B cell (primary cell): ENCODE measurements at regions not wholly inside any gene's neighbourhood (a gene's known extent, or its start where the extent isn't known, plus 50 kb on each side); places are given as distances from the start of the nearest gene placed in this dataset.
"Not testable (repeated sequence)": the region's sequence is repeated elsewhere in the genome, so short reads cannot be mapped to it uniquely, and the experiment has no call there.

Experiments used
- ATAC-seq: fragments of 200-7000 bp; cut with Tn5 transposase; one replicate; pipeline ENCODE4 v1.10.0; 2021; ENCODE audit warnings: low read depth, mild to moderate bottlenecking, moderate number of reproducible peaks, moderate library complexity
- CTCF ChIA-PET: fragments of 350-600 bp; sonication (Branson Sonifier 250); formaldehyde crosslinking; loops from one replicate; lab custom pipeline; 2021; ENCODE audit warnings: antibody characterized with exemption, inconsistent platforms; lab: Charles Lee
- POLR2A ChIA-PET: fragments of 350-600 bp; sonication (Branson Sonifier 250); formaldehyde crosslinking; loops from one replicate; lab custom pipeline; 2021; ENCODE audit warnings: antibody characterized with exemption; lab: Charles Lee
- DNase-seq: peaks from one replicate; pipeline ENCODE4 v3.0.0; 2013
- H2AFZ ChIP-seq: 2 replicates; pipeline ENCODE4 v1.6.1; 2012; ENCODE audit warnings: mild to moderate bottlenecking, low read depth, low read length; ENCODE audit not compliant: insufficient read depth, poor library complexity, severe bottlenecking
- H3K27ac ChIP-seq, 2 donors: 1 replicate in 1 of 2; 2 replicates in 1 of 2; pipeline ENCODE4 v1.5.1; 2012 to 2013; ENCODE audit warnings: low read length in 2 of 2, mild to moderate bottlenecking in 2 of 2, moderate library complexity in 1 of 2
- H3K27me3 ChIP-seq, 4 experiments: fragments of 200-600 bp in 1 of 4; sonication (generic) in 1 of 4; replicated peaks in 1 of 4; 1 replicate in 2 of 4; 2 replicates in 2 of 4; pipeline versions ENCODE4 v1.6.1 to v1.7.0; 2013 to 2016; ENCODE audit warnings: low read length in 3 of 4, mild to moderate bottlenecking in 2 of 4, mixed read lengths in 1 of 4, moderate library complexity in 1 of 4; ENCODE audit not compliant: insufficient read depth in 4 of 4, control insufficient read depth in 3 of 4; ENCODE audit errors: control extremely low read depth in 1 of 4
- H3K36me3 ChIP-seq, 2 experiments: replicated peaks in 1 of 2; 1 replicate in 1 of 2; 2 replicates in 1 of 2; pipeline versions ENCODE4 v1.6.1 to v1.7.1; 2013; ENCODE audit warnings: low read length in 1 of 2; ENCODE audit not compliant: insufficient read depth in 2 of 2, control insufficient read depth in 1 of 2; ENCODE audit errors: control extremely low read depth in 1 of 2, extremely low read depth in 1 of 2
- H3K4me1 ChIP-seq, 2 donors: fragments of 200-600 bp in 1 of 2; sonication (generic) in 1 of 2; 1 replicate in 1 of 2; 2 replicates in 1 of 2; pipeline versions ENCODE4 v1.5.1 to v1.6.1; 2013 to 2017; ENCODE audit warnings: low read length in 2 of 2; ENCODE audit not compliant: control insufficient read depth in 2 of 2, insufficient read depth in 2 of 2
- H3K4me2 ChIP-seq: replicated peaks from 2 replicates; pipeline ENCODE3; 2012; ENCODE audit warnings: mild to moderate bottlenecking, low read depth, low read length; ENCODE audit not compliant: poor library complexity, severe bottlenecking
- H3K4me3 ChIP-seq, 5 experiments: fragments of 200-600 bp in 1 of 5; sonication (generic) in 1 of 5; 1 replicate in 3 of 5; 2 replicates in 2 of 5; pipeline versions ENCODE4 v1.5.1 to v1.7.0; 2011 to 2016; ENCODE audit warnings: low read length in 4 of 5, mild to moderate bottlenecking in 4 of 5, low read depth in 2 of 5, control low read depth in 1 of 5, moderate library complexity in 1 of 5; ENCODE audit not compliant: insufficient read depth in 1 of 5; ENCODE audit errors: control extremely low read depth in 1 of 5, extremely low read depth in 1 of 5
- H3K79me2 ChIP-seq: fragments of 200-600 bp; sonication (generic); one replicate; pipeline ENCODE4 v1.6.0; 2016; ENCODE audit warnings: low read length; ENCODE audit not compliant: control insufficient read depth, insufficient read depth
- H3K9ac ChIP-seq: fragments of 200-600 bp; sonication (generic); 2 replicates; pipeline ENCODE4 v1.6.1; 2017; ENCODE audit warnings: mild to moderate bottlenecking, low read length, moderate library complexity
- H3K9me3 ChIP-seq, 3 donors: one replicate each; pipeline versions ENCODE4 v1.6.1 to v1.7.1; 2013; ENCODE audit warnings: low read length in 2 of 3; ENCODE audit not compliant: control insufficient read depth in 2 of 3, insufficient read depth in 1 of 3; ENCODE audit errors: control extremely low read depth in 1 of 3
- H4K20me1 ChIP-seq: 2 replicates; pipeline ENCODE4 v1.6.0; 2012; ENCODE audit warnings: mild to moderate bottlenecking, low read length; ENCODE audit not compliant: insufficient read depth, control insufficient read depth, poor library complexity, severe bottlenecking
- H3K27ac Mint-ChIP-seq: one replicate; pipeline ENCODE4 v1.8.0; 2021; ENCODE audit warnings: mixed read lengths
- H3K27me3 Mint-ChIP-seq: one replicate; pipeline ENCODE4 v1.8.0; 2021; ENCODE audit warnings: mixed read lengths
- H3K4me1 Mint-ChIP-seq: one replicate; pipeline ENCODE4 v1.8.0; 2021; ENCODE audit warnings: mixed read lengths
- H3K4me3 Mint-ChIP-seq: one replicate; pipeline ENCODE4 v1.8.0; 2021; ENCODE audit warnings: mixed read lengths
- H3K9me3 Mint-ChIP-seq: one replicate; pipeline ENCODE4 v1.8.0; 2022; ENCODE audit warnings: mixed read lengths; ENCODE audit not compliant: insufficient read depth
- WGBS: methylation state at CpG from one replicate; pipeline ENCODE4 v1.1.5; 2013; ENCODE audit warnings: missing lambda C conversion rate; ENCODE audit not compliant: insufficient coverage; 5-methylcytosine and 5-hydroxymethylcytosine counted together
- intact Hi-C: fragments of 100-400 bp; cut with micrococcal nuclease; formaldehyde crosslinking; loops from one replicate; pipeline ENCODE4 v1.10.0; 2022

- H2AFZ ChIP-seq, H3K27me3 ChIP-seq, H4K20me1 ChIP-seq, intact Hi-C loops, H3K9me3 Mint-ChIP-seq, CTCF ChIA-PET, POLR2A ChIA-PET, H3K27me3 Mint-ChIP-seq, H3K4me1 ChIP-seq, H3K9me3 ChIP-seq, H3K4me2 ChIP-seq, DNase-seq, H3K79me2 ChIP-seq, ATAC-seq, H3K9ac ChIP-seq, H3K27ac ChIP-seq, H3K4me3 Mint-ChIP-seq, H3K4me3 ChIP-seq, H3K4me1 Mint-ChIP-seq, H3K27ac Mint-ChIP-seq, H3K36me3 ChIP-seq: not testable (repeated sequence)
- no CpG with 5 or more reads among the region's 35 CpGs for WGBS
Measured at GRCh38 chr21:9812507-9812906, 708.9 kb upstream of the TPTE start.

- H3K9ac ChIP-seq, intact Hi-C loops, ATAC-seq, H3K4me2 ChIP-seq, H3K27ac ChIP-seq, H3K4me1 Mint-ChIP-seq, H3K9me3 Mint-ChIP-seq, H3K79me2 ChIP-seq, H3K4me3 ChIP-seq, POLR2A ChIA-PET, CTCF ChIA-PET, H3K4me3 Mint-ChIP-seq, H3K27ac Mint-ChIP-seq, H4K20me1 ChIP-seq, DNase-seq, H3K27me3 Mint-ChIP-seq, H3K36me3 ChIP-seq, H3K27me3 ChIP-seq, H3K9me3 ChIP-seq, H2AFZ ChIP-seq, H3K4me1 ChIP-seq: not testable (repeated sequence)
- WGBS, result no CpG with 5 or more reads among the region's 57 CpGs
Measured at GRCh38 chr21:9813894-9814814, 707.2 kb upstream of the TPTE start.

DNA sequence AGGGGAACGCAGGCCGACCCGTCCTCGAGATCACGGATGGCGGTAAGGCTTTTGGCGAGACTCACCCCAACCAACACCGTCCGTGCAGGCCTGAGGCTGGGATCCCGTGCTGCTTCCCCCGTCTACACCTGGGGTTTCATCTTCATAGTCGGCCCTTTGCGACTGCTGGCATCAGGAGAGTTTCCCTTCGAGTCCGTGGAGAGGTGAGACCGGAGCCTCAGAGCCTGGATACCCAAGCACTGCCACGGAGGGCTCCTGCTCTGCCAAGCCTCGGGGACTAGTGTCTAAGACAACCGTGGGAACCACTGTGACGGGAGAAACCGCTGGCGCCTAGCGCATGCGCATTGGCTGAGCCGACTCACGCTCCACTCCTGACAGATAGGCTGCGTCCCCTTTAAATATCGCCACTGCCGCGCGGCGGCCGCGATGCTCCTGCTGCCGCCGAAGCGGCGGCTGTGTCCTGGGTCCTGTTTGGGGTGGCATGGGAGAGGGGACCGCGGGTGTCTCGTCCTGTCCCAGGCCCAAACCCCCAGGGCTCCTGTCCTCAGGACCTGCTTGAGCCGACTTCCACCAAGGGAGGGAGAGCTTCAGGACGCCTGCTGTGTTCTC lies 706.1 kb upstream of the TPTE start:
- POLR2A ChIA-PET, result not testable (repeated sequence)

More for the DNA sequence above, 706.1 kb upstream of the TPTE start:
- H3K9me3 ChIP-seq, H3K27ac ChIP-seq, H3K4me1 Mint-ChIP-seq, intact Hi-C loops, H3K27me3 ChIP-seq, H3K27me3 Mint-ChIP-seq, H4K20me1 ChIP-seq, H3K27ac Mint-ChIP-seq, H2AFZ ChIP-seq, H3K4me2 ChIP-seq, H3K79me2 ChIP-seq, H3K9me3 Mint-ChIP-seq, H3K4me3 ChIP-seq, ATAC-seq, CTCF ChIA-PET, H3K4me3 Mint-ChIP-seq, H3K9ac ChIP-seq, H3K4me1 ChIP-seq, H3K36me3 ChIP-seq, DNase-seq: not testable (repeated sequence)
- WGBS, result no CpG with 5 or more reads among the region's 43 CpGs
